Duodenal mucosa (tissue), 2 donors: ENCODE measurements at regions not wholly inside any gene's neighbourhood (a gene's known extent, or its start where the extent isn't known, plus 50 kb on each side); places are given as distances from the start of the nearest gene placed in this dataset.

ENCODE experiments used
- H3K27ac ChIP-seq: one replicate; pipeline ENCODE4 v1.7.0; 2013; ENCODE audit warnings: low read depth, low read length
- H3K27me3 ChIP-seq, 2 donors: one replicate each; pipeline ENCODE4 v1.7.0; 2013; ENCODE audit warnings: low read length in 2 of 2, control low read depth in 1 of 2; ENCODE audit not compliant: insufficient read depth in 2 of 2, control insufficient read depth in 1 of 2
- H3K36me3 ChIP-seq, 2 donors: one replicate each; pipeline ENCODE4 v1.7.0; 2013; ENCODE audit warnings: low read length in 2 of 2, control low read depth in 1 of 2; ENCODE audit not compliant: insufficient read depth in 2 of 2, control insufficient read depth in 1 of 2
- H3K4me1 ChIP-seq, 2 donors: one replicate each; pipeline ENCODE4 v1.7.0; 2013; ENCODE audit warnings: low read length in 2 of 2, control low read depth in 1 of 2; ENCODE audit not compliant: insufficient read depth in 2 of 2, control insufficient read depth in 1 of 2
- H3K4me3 ChIP-seq, 2 donors: one replicate each; pipeline ENCODE4 v1.7.0; 2013; ENCODE audit warnings: low read length in 2 of 2, low read depth in 1 of 2
- H3K9ac ChIP-seq, 2 donors: one replicate each; pipeline ENCODE4 v1.7.0; 2013; ENCODE audit warnings: low read length in 2 of 2, low read depth in 1 of 2
- H3K9me3 ChIP-seq, 2 donors: one replicate each; pipeline ENCODE4 v1.7.0; 2013; ENCODE audit warnings: low read length in 2 of 2, control low read depth in 1 of 2; ENCODE audit not compliant: control insufficient read depth in 1 of 2

DNA sequence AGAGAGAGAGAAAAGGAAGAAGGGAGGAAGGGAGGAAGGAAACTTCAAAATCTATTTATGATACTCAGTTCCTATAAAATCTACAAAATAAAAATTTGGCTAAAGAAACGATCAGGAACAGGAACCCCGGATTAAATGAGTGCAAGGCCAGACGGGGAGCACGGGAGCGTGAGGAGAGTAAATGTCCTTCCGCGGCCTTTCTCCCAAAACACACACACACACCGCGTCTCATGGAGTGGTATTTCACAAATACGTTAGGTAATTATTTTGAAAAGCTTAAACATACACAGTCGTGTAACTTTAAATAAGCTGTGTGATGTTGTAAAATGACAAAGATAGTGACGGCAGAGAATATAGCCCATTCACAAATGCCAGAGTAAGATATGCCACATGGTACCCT, 125.7 kb upstream of the AFDN start:
- H3K4me3 ChIP-seq: no peak overlapping the region
- no peaks in the 10 kb centered on the region for H3K27me3 ChIP-seq
- H3K9me3 ChIP-seq: no peaks in the 10 kb centered on the region
- H3K27ac ChIP-seq: no peak overlapping the region
- no peaks in the 10 kb centered on the region for H3K36me3 ChIP-seq
- H3K9ac ChIP-seq: no peak overlapping the region
- peaks cover 5 to 7% of the 10 kb centered on the region in 2 donors for H3K4me1 ChIP-seq

DNA sequence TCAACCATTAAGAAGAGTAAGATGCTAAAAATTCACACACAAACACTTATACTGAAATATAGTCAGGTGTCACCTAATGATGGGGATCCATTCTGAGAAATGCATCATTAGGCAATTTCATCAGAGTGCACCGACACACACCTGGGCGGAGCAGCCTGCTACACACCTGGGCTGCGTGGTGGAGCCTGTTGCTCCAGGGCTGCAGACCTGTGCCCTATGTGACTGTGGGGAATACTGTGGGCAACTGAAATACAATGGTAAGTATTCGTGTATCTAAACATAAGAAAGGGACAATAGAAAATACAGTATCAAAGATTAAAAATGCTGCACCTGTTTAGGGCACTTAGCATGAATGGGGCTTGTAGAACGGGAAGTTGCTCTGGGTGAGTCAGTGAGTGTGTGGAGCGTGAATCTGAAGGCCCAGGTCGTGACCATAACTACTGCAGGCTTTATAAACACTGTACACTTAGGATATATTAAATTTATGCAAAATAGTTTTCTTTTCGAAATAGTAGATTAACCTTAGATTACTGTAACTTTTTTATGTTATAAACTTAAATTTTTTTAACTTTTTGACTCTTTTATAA, 124.4 kb upstream of the AFDN start:
- peaks cover 5 to 7% of the 10 kb centered on the region in 2 donors for H3K4me1 ChIP-seq
- no peaks in the 10 kb centered on the region for H3K27me3 ChIP-seq
- no peak overlapping the region for H3K9ac ChIP-seq
- H3K4me3 ChIP-seq: no peak overlapping the region
- no peaks in the 10 kb centered on the region for H3K36me3 ChIP-seq
- no peak overlapping the region for H3K27ac ChIP-seq
- no peaks in the 10 kb centered on the region for H3K9me3 ChIP-seq

DNA sequence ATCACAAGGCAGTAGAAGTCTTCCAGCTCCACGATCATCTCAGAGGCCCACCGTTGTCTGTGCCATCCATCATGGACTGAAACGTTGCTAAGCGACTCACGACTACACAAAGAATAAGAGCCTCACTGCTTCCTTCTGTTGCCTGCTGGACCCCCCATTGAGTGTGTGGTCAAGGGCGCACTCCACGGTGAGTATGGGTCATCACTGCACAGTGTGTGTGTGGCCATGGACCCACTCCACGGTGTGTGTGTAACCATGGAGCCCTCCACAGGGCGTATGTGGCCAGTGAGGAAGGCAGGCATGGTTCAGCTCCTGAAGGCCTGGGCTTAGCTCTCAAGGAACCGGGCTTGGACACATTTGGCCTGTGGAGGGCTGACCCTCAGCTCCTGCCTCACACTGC, 123.4 kb upstream of the AFDN start:
- Histone ChIP-seq H3K27ac (no peak overlapping the region), H3K4me3 (no peak overlapping the region), H3K36me3 (no peaks in the 10 kb centered on the region), H3K27me3 (no peaks in the 10 kb centered on the region), H3K9ac (no peak overlapping the region), H3K9me3 (no peaks in the 10 kb centered on the region), H3K4me1 (peaks cover 5 to 7% of the 10 kb centered on the region in 2 donors)

DNA sequence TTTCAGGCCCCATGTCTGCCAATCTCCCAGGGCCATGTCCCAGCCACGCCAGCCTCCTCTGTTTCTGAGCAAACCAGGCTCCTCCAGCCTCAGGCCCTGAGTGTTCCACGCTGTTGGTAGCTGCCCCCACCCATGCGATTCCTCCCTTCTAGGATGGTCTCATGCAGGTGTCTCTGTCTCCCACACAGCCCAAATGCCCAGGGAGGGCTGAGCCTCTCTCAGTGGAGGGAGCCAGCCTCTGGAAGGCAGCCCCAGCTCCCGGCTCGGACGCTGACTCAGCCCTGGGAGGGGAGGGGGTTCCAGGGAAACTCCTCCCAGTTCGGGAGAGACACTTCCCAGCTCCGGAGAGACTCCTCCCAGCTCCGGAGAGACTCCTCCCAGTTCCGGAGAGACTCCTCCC, 122.9 kb upstream of the AFDN start:
- H3K36me3 ChIP-seq: no peaks in the 10 kb centered on the region
- H3K27me3 ChIP-seq: no peaks in the 10 kb centered on the region
- no peaks in the 10 kb centered on the region for H3K9me3 ChIP-seq
- H3K9ac ChIP-seq: no peak overlapping the region
- H3K4me1 ChIP-seq: peaks cover 5 to 7% of the 10 kb centered on the region in 2 donors
- no peak overlapping the region for H3K4me3 ChIP-seq
- no peak overlapping the region for H3K27ac ChIP-seq

DNA sequence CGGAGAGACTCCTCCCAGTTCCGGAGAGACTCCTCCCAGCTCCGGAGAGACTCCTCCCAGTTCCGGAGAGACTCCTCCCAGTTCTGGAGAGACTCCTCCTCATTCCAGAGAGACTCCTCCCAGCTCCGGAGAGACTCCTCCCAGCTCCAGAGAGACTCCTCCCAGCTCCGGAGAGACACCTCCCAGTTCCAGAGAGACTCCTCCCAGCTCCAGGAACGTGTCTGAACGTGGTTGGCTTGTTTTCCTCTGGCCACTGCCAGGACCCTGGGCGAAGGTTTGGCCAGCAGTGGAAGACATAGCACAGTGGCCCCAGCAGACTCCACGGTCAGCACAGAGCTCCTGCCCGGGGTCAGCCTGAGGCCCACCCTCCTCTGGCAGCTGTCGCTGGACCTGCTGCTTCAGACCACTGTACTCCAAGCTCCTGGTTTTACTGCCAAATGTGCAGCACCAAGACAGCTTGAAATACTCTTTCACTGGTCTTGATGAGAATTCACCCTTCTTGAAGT, 122.3 kb upstream of the AFDN start:
- H3K27me3 ChIP-seq: no peaks in the 10 kb centered on the region

DNA sequence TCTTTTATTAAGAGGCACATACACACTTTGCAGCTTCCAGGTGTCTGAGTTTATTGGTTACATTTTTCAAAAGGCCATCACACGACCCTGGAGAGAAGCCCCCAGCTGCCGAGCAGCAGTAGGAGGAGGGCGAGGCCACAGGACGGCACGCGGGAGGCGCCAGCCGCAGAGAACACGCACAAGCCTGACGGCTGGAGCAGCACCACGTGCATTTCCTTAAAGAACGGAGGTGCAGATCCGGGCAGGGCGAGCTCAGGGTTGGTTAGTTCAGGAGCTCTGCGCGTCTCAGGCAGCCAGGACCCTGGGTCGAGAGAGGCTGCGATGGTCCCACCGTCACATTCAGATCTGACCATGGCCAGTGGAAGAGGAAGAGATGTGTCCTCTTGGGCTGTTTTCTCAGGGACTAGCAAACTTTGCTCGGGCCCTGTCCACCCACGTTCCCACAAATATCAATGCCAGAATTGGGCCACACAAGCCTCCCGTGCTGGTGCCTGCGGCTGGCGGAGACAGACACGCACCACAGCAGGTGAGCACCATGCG, 121.4 kb upstream of the AFDN start:
- no peak overlapping the region for H3K4me3 ChIP-seq
- no peaks in the 10 kb centered on the region for H3K9me3 ChIP-seq
- H3K36me3 ChIP-seq: no peaks in the 10 kb centered on the region
- no peak overlapping the region for H3K27ac ChIP-seq
- H3K9ac ChIP-seq: no peak overlapping the region
- H3K27me3 ChIP-seq: no peaks in the 10 kb centered on the region
- H3K4me1 ChIP-seq: no peaks in the 10 kb centered on the region

More for the DNA sequence above, 122.3 kb upstream of the AFDN start:
- no peak overlapping the region for H3K9ac ChIP-seq
- no peaks in the 10 kb centered on the region for H3K36me3 ChIP-seq
- H3K9me3 ChIP-seq: no peaks in the 10 kb centered on the region
- no peak overlapping the region for H3K4me3 ChIP-seq
- H3K4me1 ChIP-seq: peaks cover 3% of the 10 kb centered on the region in 2 donors
- H3K27ac ChIP-seq: no peak overlapping the region

DNA sequence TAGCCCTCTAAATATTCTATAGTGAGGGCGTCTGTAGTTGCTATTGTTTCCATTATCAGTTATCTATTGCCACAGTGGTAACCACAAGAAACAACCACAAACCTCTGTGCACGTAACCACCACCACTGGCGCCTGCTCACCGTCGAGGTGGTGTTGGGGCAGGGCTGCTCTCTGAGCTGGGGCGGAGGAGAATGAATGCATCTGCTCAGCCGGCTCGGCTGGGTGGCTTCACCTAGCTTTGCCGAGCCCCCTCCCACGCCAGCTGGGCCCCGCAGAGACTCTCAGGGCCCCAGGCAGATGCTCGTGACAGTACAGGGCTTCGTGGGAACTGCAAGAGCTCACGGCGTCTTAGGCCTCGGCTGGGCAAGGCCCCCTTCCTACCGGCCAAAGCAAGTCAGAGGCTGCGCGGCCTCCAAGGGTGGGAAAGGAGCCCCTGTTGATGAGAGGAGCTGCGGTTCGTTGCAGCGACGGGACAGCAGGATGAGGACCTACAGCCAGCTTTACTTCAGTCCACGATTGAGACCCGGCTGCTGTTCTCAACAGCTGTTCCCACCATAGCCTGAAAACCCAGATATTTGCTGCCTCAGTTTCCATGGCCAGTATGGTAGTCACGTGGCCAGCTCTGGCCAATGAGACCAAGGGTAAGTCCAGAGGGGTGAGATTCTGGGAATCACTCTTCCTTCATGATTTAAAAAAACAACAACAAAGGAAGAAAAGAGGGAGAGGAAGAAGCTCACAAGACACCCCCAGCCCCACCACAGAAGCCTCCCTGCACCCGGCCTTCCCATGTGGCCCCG, 120.2 kb upstream of the AFDN start:
- no peak overlapping the region for H3K27ac ChIP-seq
- no peak overlapping the region for H3K4me3 ChIP-seq
- no peaks in the 10 kb centered on the region for H3K9me3 ChIP-seq
- peaks cover 4 to 7% of the 10 kb centered on the region in 2 donors for H3K4me1 ChIP-seq
- H3K27me3 ChIP-seq: no peaks in the 10 kb centered on the region
- no peaks in the 10 kb centered on the region for H3K36me3 ChIP-seq
- no peak overlapping the region for H3K9ac ChIP-seq

- H3K27ac ChIP-seq: no peak overlapping the region
- H3K27me3 ChIP-seq: no peaks in the 10 kb centered on the region
- H3K4me1 ChIP-seq: peaks cover 11 to 13% of the 10 kb centered on the region in 2 donors
- H3K36me3 ChIP-seq: no peaks in the 10 kb centered on the region
- no peak overlapping the region for H3K4me3 ChIP-seq
- no peak overlapping the region for H3K9ac ChIP-seq
- H3K9me3 ChIP-seq: no peaks in the 10 kb centered on the region
Measured at GRCh38 chr6:167707686-167708500, 118.8 kb upstream of the AFDN start.

DNA sequence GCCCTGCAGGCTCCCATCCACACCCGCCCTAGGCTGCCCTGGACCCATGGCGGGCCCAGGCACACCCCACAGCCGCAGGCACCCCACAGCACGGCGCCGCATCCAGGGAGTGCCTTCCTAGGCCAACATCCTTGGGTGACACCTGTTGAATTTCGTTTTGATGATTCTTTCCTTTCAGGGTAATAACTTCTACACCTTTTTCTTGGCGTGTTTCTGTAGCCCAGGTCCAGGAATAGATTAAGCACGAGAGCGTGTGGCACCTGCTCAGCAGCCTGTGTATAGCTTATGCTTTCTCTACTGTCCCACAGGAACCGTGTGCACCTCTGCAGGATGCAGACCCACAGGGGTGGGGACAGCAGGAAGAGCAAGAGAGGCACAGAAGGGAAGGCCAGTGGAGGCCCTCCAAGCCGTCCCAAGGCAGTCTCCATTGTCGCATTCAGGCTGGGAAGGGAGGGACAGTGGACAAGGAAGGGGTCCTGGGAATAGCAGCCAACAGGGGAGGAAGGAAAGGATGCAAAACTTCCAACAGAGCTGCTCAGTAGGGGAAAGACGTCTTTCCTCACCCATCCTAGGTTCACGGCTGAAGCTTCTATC, 118.1 kb upstream of the AFDN start:
- Histone ChIP-seq H3K9ac (no peak overlapping the region), H3K27ac (no peak overlapping the region), H3K36me3 (no peaks in the 10 kb centered on the region), H3K4me1 (peaks cover 13 to 15% of the 10 kb centered on the region in 2 donors), H3K9me3 (no peaks in the 10 kb centered on the region), H3K4me3 (no peak overlapping the region), H3K27me3 (no peaks in the 10 kb centered on the region)
